ENCODE measurements at regions not wholly inside any gene's neighbourhood (a gene's known extent, or its start where the extent isn't known, plus 50 kb on each side); places are given as distances from the start of the nearest gene placed in this dataset.
A peak's percentile ranks its signal among the peaks of the same experiment; 100 is the strongest.

DNA sequence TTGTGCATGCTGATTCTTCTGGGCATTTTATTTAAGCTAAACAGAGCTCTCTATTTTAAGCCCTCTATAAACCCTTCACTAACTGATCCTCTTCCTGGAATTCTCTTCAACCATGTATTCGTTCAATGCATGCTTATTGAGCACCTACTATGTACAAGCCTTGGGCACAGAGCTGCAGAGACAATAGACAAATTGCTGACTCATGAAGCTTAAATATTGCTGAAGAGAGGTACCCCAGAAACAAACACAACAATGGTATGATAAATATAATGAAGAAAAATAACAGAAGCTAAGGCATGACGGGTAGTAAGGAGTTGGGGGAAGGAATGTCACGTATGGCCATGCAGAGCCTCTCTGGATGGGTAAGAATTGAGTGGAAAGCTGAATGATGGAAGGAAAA is 222.2 kb downstream of the PPARGC1A start:
- intact Hi-C loops (cut with micrococcal nuclease; ENCODE audit: unreplicated experiment) (no loop called here), in situ Hi-C loops (cut with HindIII; ENCODE audit: low pct_unique_long_range_greater_than_20kb, low sequenced_read_pairs) (no loop called here)
- H3K36me3 ChIP-seq (ENCODE audit: control insufficient read depth, insufficient read depth, low read length) = no peaks in the 10 kb centered on the region
- POLR2A ChIA-PET = no interaction called here
- H3K27ac ChIP-seq (ENCODE audit: low read length) = no peak overlapping the region
- no TSS peak for BruUV-seq (replicated peaks)
- H3K4me1 ChIP-seq (ENCODE audit: control insufficient read depth, insufficient read depth, low read length) = no peaks in the 10 kb centered on the region
- TF ChIP-seq POLR2AphosphoS5 (IDR thresholded peaks at IDR 0.05; ENCODE audit: low read depth, low read length) = no peak
- no peak for TF ChIP-seq REST (IDR thresholded peaks at IDR 0.05; ENCODE audit: insufficient read depth in 1 of 2, low read depth in 2 of 2, low read length in 1 of 2)
- no peak for TF ChIP-seq TCF7L2 (IDR thresholded peaks at IDR 0.05; ENCODE audit: low read depth, low read length)
- CTCF ChIA-PET = no interaction called here
- ATAC-seq (no peak), DNase-seq (ENCODE audit: low read depth, low spot score) (no peak)
- no peaks in the 10 kb centered on the region for H3K27me3 ChIP-seq (ENCODE audit: control insufficient read depth, insufficient read depth, low read length)
- H3K4me3 ChIP-seq (ENCODE audit: low read depth in 2 of 2, low read length in 2 of 2) = no peak overlapping the region
- H3K9me3 ChIP-seq (ENCODE audit: control insufficient read depth, insufficient read depth, low read depth, low read length) = no peaks in the 10 kb centered on the region

DNA sequence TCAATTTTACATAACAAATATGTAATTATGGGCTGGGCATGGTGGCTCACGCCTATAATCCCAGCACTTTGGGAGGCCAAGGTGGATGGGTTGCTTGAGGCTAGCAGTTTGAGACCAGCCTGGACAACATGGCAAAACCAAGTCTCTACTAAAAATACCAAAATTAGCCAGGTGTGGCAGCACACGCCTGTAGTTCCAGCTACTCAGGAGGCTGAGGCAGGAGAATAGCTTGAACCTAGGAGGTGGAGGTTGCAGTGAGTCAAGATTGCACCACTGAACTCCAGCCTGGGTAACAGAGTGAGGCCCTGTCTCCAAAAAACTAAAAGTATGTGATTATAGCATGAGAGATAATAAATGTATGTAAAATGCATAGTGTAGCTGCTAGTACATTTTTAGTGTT is 229.0 kb downstream of the PPARGC1A start:
- Histone ChIP-seq H3K27me3 (ENCODE audit: control insufficient read depth, insufficient read depth, low read length) (no peaks in the 10 kb centered on the region), H3K36me3 (ENCODE audit: control insufficient read depth, insufficient read depth, low read length) (no peaks in the 10 kb centered on the region), H3K4me3 (ENCODE audit: low read depth in 2 of 2, low read length in 2 of 2) (no peak overlapping the region), H3K27ac (ENCODE audit: low read length) (no peak overlapping the region), H3K9me3 (ENCODE audit: control insufficient read depth, insufficient read depth, low read depth, low read length) (no peaks in the 10 kb centered on the region), H3K4me1 (ENCODE audit: control insufficient read depth, insufficient read depth, low read length) (no peaks in the 10 kb centered on the region)
- intact Hi-C loops (cut with micrococcal nuclease; ENCODE audit: unreplicated experiment) (no loop called here), in situ Hi-C loops (cut with HindIII; ENCODE audit: low pct_unique_long_range_greater_than_20kb, low sequenced_read_pairs) (no loop called here)
- DNase-seq (ENCODE audit: low read depth, low spot score) (no peak), ATAC-seq (no peak)
- BruUV-seq (replicated peaks) = no TSS peak
- no peak for TF ChIP-seq TCF7L2 (IDR thresholded peaks at IDR 0.05; ENCODE audit: low read depth, low read length)
- TF ChIP-seq SIN3A (IDR thresholded peaks at IDR 0.05; ENCODE audit: borderline replicate concordance, insufficient read depth, low read depth, low read length) = no peak
- TF ChIP-seq, protein P1, sequence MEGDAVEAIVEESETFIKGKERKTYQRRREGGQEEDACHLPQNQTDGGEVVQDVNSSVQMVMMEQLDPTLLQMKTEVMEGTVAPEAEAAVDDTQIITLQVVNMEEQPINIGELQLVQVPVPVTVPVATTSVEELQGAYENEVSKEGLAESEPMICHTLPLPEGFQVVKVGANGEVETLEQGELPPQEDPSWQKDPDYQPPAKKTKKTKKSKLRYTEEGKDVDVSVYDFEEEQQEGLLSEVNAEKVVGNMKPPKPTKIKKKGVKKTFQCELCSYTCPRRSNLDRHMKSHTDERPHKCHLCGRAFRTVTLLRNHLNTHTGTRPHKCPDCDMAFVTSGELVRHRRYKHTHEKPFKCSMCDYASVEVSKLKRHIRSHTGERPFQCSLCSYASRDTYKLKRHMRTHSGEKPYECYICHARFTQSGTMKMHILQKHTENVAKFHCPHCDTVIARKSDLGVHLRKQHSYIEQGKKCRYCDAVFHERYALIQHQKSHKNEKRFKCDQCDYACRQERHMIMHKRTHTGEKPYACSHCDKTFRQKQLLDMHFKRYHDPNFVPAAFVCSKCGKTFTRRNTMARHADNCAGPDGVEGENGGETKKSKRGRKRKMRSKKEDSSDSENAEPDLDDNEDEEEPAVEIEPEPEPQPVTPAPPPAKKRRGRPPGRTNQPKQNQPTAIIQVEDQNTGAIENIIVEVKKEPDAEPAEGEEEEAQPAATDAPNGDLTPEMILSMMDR (IDR thresholded peaks at IDR 0.05) = 0 out of 2 replicates have a peak, but pooled peaks have one; percentile 5
- TF ChIP-seq REST (IDR thresholded peaks at IDR 0.05; ENCODE audit: insufficient read depth in 1 of 2, low read depth in 2 of 2, low read length in 1 of 2) = no peak
- TF ChIP-seq POLR2AphosphoS5 (IDR thresholded peaks at IDR 0.05; ENCODE audit: low read depth, low read length) = no peak
- ChIA-PET POLR2A (no interaction called here), CTCF (no interaction called here)
